HL-60 (cell line): ENCODE measurements at regions not wholly inside any gene's neighbourhood (a gene's known extent, or its start where the extent isn't known, plus 50 kb on each side); places are given as distances from the start of the nearest gene placed in this dataset.

Source experiments
- POLR2AphosphoS5 ChIP-seq: IDR thresholded peaks from 2 replicates; pipeline ENCODE4 v1.6.1; 2012; ENCODE audit warnings: low read depth
- TF ChIP-seq, protein P1 (sequence below): IDR thresholded peaks from one replicate; pipeline ENCODE4 v1.5.1; 2011; ENCODE audit warnings: low read length, control low read depth, inconsistent platforms; ENCODE audit not compliant: insufficient read depth
- TF ChIP-seq, protein P2 (sequence below): IDR thresholded peaks from 2 replicates; pipeline ENCODE4 v1.6.1; 2012; ENCODE audit warnings: low read depth; ENCODE audit not compliant: insufficient replicate concordance

DNA sequence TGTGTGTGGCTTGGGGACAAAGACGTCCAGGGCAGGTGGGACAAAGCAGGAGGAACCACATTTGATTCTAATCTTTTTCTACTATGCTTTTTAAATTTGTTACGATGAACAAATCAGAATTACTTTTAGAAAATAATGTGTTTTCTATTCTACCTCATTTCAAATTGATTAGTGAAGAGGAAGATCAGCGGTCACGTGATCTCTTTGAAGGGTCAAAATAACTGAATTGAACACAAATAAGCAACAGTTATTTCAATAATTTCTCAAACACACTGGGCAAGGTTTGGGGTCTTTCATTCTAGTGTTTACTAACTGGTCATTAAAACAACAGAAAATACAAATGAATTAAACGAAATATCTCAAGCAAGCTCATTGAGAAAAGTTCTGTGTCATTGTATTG lies 773.0 kb upstream of the IGFBP3 start:
- TF ChIP-seq, protein P1, sequence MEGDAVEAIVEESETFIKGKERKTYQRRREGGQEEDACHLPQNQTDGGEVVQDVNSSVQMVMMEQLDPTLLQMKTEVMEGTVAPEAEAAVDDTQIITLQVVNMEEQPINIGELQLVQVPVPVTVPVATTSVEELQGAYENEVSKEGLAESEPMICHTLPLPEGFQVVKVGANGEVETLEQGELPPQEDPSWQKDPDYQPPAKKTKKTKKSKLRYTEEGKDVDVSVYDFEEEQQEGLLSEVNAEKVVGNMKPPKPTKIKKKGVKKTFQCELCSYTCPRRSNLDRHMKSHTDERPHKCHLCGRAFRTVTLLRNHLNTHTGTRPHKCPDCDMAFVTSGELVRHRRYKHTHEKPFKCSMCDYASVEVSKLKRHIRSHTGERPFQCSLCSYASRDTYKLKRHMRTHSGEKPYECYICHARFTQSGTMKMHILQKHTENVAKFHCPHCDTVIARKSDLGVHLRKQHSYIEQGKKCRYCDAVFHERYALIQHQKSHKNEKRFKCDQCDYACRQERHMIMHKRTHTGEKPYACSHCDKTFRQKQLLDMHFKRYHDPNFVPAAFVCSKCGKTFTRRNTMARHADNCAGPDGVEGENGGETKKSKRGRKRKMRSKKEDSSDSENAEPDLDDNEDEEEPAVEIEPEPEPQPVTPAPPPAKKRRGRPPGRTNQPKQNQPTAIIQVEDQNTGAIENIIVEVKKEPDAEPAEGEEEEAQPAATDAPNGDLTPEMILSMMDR: no peak
- no peak for TF ChIP-seq POLR2AphosphoS5
- TF ChIP-seq, protein P2, sequence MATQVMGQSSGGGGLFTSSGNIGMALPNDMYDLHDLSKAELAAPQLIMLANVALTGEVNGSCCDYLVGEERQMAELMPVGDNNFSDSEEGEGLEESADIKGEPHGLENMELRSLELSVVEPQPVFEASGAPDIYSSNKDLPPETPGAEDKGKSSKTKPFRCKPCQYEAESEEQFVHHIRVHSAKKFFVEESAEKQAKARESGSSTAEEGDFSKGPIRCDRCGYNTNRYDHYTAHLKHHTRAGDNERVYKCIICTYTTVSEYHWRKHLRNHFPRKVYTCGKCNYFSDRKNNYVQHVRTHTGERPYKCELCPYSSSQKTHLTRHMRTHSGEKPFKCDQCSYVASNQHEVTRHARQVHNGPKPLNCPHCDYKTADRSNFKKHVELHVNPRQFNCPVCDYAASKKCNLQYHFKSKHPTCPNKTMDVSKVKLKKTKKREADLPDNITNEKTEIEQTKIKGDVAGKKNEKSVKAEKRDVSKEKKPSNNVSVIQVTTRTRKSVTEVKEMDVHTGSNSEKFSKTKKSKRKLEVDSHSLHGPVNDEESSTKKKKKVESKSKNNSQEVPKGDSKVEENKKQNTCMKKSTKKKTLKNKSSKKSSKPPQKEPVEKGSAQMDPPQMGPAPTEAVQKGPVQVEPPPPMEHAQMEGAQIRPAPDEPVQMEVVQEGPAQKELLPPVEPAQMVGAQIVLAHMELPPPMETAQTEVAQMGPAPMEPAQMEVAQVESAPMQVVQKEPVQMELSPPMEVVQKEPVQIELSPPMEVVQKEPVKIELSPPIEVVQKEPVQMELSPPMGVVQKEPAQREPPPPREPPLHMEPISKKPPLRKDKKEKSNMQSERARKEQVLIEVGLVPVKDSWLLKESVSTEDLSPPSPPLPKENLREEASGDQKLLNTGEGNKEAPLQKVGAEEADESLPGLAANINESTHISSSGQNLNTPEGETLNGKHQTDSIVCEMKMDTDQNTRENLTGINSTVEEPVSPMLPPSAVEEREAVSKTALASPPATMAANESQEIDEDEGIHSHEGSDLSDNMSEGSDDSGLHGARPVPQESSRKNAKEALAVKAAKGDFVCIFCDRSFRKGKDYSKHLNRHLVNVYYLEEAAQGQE: no peak
